ENCODE measurements at regions not wholly inside any gene's neighbourhood (a gene's known extent, or its start where the extent isn't known, plus 50 kb on each side); places are given as distances from the start of the nearest gene placed in this dataset.

DNA sequence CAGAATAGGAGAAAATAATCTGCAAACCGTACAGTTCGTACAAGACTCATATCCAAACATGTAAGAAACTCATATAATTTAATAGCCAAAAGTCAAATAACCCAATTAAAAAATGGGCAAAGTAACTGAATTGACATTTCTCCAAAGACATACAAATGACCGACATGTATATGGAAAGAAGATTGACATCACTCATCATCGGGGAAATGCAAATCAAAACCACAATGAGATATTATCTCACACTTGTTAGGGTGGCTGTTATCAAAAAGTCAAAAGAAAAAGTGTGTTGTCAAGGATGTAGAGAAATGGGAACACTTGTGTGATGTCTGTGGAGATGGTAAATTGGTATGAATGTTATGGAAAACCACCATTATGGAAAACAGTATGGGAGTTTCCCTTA, 70.5 kb upstream of the STXBP5 start:
- Histone ChIP-seq H3K4me3 (no peak overlapping the region), H3K27ac (no peak overlapping the region), H3K27me3 (no peaks in the 10 kb centered on the region), H3K9me3 (no peaks in the 10 kb centered on the region), H3K4me1 (no peaks in the 10 kb centered on the region), H3K36me3 (no peaks in the 10 kb centered on the region)
- WGBS, 2 donors, result 75 to 85% methylated on average over 4 of the region's 4 CpGs
- intact Hi-C loops (cut with DNase I), result no loop called here
- DNase-seq, result no peak
- no peak for TF ChIP-seq POLR2A (IDR thresholded peaks at IDR 0.05)
- TF ChIP-seq, protein P1, sequence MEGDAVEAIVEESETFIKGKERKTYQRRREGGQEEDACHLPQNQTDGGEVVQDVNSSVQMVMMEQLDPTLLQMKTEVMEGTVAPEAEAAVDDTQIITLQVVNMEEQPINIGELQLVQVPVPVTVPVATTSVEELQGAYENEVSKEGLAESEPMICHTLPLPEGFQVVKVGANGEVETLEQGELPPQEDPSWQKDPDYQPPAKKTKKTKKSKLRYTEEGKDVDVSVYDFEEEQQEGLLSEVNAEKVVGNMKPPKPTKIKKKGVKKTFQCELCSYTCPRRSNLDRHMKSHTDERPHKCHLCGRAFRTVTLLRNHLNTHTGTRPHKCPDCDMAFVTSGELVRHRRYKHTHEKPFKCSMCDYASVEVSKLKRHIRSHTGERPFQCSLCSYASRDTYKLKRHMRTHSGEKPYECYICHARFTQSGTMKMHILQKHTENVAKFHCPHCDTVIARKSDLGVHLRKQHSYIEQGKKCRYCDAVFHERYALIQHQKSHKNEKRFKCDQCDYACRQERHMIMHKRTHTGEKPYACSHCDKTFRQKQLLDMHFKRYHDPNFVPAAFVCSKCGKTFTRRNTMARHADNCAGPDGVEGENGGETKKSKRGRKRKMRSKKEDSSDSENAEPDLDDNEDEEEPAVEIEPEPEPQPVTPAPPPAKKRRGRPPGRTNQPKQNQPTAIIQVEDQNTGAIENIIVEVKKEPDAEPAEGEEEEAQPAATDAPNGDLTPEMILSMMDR (IDR thresholded peaks at IDR 0.05), result no peak

DNA sequence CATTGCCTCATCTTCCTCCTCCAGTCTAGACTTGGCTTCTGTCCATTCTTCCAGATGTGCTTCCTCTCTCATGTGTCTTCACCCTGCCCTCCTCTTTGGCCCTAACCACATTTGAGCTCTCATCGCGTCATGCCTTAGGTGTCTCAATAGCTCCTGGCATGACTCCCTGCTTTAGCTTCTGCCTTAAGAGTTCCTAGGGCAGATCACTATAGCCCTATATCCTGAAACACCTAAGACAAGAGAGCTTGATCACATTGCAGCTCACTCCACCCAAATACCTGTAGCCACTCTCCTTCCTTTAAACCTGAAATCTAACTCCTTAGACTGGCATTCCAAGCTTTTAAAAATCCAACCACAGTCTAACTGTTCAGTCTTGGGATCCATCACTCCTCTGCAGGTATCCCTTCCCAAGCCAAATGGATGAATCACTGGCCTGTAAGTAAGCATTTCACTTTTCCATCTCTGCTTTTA, 69.0 kb upstream of the STXBP5 start:
- H3K4me3 ChIP-seq, result no peak overlapping the region
- no peaks in the 10 kb centered on the region for H3K9me3 ChIP-seq
- H3K27me3 ChIP-seq, result no peaks in the 10 kb centered on the region
- H3K27ac ChIP-seq, result no peak overlapping the region
- 46 to 52% methylated on average over 2 of the region's 2 CpGs for WGBS, 2 donors
- no peaks in the 10 kb centered on the region for H3K4me1 ChIP-seq
- intact Hi-C loops (cut with DNase I), result no loop called here
- TF ChIP-seq POLR2A (IDR thresholded peaks at IDR 0.05), result no peak
- TF ChIP-seq, protein P1 (IDR thresholded peaks at IDR 0.05), result no peak
- DNase-seq, result no peak
- no peaks in the 10 kb centered on the region for H3K36me3 ChIP-seq

DNA sequence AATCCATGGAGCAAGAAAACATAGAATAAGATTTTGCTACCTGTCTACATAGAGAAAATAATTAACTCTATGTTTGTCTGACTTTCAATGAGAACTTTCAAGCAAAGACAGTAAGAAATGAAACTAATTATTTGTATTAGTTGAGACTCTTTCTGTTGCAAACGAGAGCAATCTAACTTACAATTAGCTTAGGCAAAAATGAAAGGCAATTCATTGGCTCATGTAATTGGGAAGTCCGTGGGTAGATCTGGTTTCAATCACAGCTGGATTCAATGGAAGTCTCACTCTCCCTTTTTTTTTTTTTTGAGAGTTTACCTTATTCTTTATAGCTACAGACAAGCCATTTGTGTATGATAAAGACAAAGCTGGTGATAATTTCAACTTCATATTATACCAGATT, 68.2 kb upstream of the STXBP5 start:
- 42 to 46% methylated on average over 2 of the region's 2 CpGs for WGBS, 2 donors
- TF ChIP-seq POLR2A (IDR thresholded peaks at IDR 0.05), result no peak
- TF ChIP-seq, protein P1 (IDR thresholded peaks at IDR 0.05), result no peak

DNA sequence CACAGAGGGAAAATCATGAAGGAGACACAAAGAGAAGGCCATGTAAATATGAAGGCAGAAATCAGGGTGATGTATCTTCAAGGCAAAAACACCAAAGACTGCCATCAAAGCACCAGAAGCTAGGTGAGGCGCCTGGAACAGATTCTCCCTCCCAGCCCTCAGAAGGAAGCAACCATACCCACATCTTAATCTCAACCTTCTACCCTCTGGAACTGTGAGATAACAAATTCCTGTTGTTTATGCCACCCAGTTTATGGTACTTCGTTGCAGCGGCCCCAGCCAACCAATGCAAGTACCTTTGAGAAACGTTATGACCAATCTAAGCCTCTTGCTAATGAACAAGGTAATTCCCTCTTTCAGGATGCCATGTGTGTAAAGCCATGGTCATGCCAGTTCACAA, 66.2 kb upstream of the STXBP5 start:
- no peaks in the 10 kb centered on the region for H3K9me3 ChIP-seq
- no peak overlapping the region for H3K4me3 ChIP-seq
- no peak overlapping the region for H3K27ac ChIP-seq
- no peaks in the 10 kb centered on the region for H3K27me3 ChIP-seq
- H3K4me1 ChIP-seq, result no peaks in the 10 kb centered on the region
- TF ChIP-seq POLR2A (IDR thresholded peaks at IDR 0.05), result no peak
- TF ChIP-seq, protein P1 (IDR thresholded peaks at IDR 0.05), result no peak
- no peak for DNase-seq
- intact Hi-C loops (cut with DNase I), result no loop called here
- no peaks in the 10 kb centered on the region for H3K36me3 ChIP-seq
- WGBS, 2 donors, result 82 to 85% methylated on average over 4 of the region's 4 CpGs

More for the DNA sequence above, 68.2 kb upstream of the STXBP5 start:
- Histone ChIP-seq H3K27me3 (no peaks in the 10 kb centered on the region), H3K4me1 (no peaks in the 10 kb centered on the region), H3K4me3 (no peak overlapping the region), H3K27ac (no peak overlapping the region), H3K36me3 (no peaks in the 10 kb centered on the region), H3K9me3 (no peaks in the 10 kb centered on the region)
- DNase-seq, result no peak
- intact Hi-C loops (cut with DNase I), result no loop called here

DNA sequence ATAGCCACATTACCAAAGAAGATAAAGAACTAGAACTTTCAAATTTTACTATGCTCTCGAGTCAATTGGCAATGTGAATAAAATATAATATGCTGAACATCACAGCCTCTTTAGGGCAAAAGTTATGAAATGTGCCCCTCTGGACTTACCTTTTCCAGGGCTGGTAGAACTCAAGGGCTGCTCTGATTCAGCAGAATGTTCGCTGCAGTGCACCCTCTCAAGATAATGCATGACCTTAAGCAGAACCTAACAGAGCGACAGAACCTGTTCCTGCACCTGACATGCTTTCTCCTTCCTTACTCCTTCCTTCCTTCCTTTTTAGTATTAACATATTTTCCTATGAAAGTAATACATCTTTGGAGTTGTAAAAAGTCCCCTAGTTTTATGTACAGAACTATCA, 65.4 kb upstream of the STXBP5 start:
- Histone ChIP-seq H3K27me3 (no peaks in the 10 kb centered on the region), H3K4me1 (no peaks in the 10 kb centered on the region), H3K36me3 (no peaks in the 10 kb centered on the region), H3K9me3 (no peaks in the 10 kb centered on the region), H3K27ac (no peak overlapping the region), H3K4me3 (no peak overlapping the region)
- TF ChIP-seq, protein P1 (IDR thresholded peaks at IDR 0.05), result no peak
- no peak for TF ChIP-seq POLR2A (IDR thresholded peaks at IDR 0.05)
- intact Hi-C loops (cut with DNase I), result no loop called here
- 77 to 78% methylated on average over 3 of the region's 3 CpGs for WGBS, 2 donors
- no peak for DNase-seq

All from esophagus squamous epithelium (tissue), 5 donors.